ENCODE measurements at regions not wholly inside any gene's neighbourhood (a gene's known extent, or its start where the extent isn't known, plus 50 kb on each side); places are given as distances from the start of the nearest gene placed in this dataset.

DNA sequence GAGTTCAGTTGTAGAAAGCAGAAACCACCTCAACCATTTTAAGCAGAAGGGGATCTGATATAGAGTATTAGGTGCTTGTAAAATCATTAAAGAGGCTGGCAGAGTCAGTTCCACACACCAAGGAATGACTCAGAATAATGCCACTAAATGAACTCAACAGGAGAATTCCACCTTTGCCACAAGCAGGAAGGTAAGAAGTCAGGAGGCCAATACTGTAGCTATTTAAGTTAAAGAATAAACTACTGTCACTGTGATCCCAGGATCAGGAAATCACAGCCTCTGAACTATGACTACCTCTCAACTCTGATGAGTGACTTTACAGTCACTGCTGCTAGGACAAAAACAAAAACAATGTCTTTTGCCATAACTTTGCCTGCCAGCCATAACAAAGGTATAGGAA is 52.5 kb upstream of the PRMT6 start:
- no peak overlapping the region for H2BK5ac ChIP-seq (ENCODE audit: insufficient read length, low read length)
- H2AK5ac ChIP-seq (ENCODE audit: insufficient read length, low read length) = no peak overlapping the region
- no peak overlapping the region for H4K91ac ChIP-seq (ENCODE audit: insufficient read length, low read depth, low read length)
- H3K27ac Mint-ChIP-seq = no peak overlapping the region
- H3K4me3 Mint-ChIP-seq = no peak overlapping the region
- H3K4me1 ChIP-seq (ENCODE audit: insufficient read depth, low read length) = no peaks in the 10 kb centered on the region
- no peak overlapping the region for H3K4ac ChIP-seq (ENCODE audit: low read depth, low read length)
- H2AFZ ChIP-seq (ENCODE audit: low read length) = no peak overlapping the region
- no peak overlapping the region for H2BK15ac ChIP-seq (ENCODE audit: low read depth, low read length)
- no peaks in the 10 kb centered on the region for H4K20me1 ChIP-seq (ENCODE audit: control insufficient read depth, insufficient read depth, insufficient read length)
- no peak overlapping the region for H3K14ac ChIP-seq (ENCODE audit: insufficient read depth, low read length)
- H2BK12ac ChIP-seq (ENCODE audit: insufficient read length, low read depth, low read length) = no peak overlapping the region
- no peaks in the 10 kb centered on the region for H3K27me3 ChIP-seq (ENCODE audit: insufficient read depth, low read length)
- H3K9me3 ChIP-seq (ENCODE audit: control insufficient read depth, low read depth, low read length) = no peaks in the 10 kb centered on the region
- H4K5ac ChIP-seq (ENCODE audit: insufficient read length, low read depth, low read length) = no peak overlapping the region
- H3K56ac ChIP-seq (ENCODE audit: insufficient read length, low read depth, low read length) = no peak overlapping the region
- no peaks in the 10 kb centered on the region for H3K79me1 ChIP-seq (ENCODE audit: insufficient read depth, low read depth, low read length, poor library complexity, severe bottlenecking)
- no peak overlapping the region for H3K23ac ChIP-seq (ENCODE audit: insufficient read length, low read depth, low read length)
- no peak overlapping the region for H4K8ac ChIP-seq (replicated peaks; ENCODE audit: insufficient read length, low read depth, low read length)
- DNase-seq = no peak
- H3K79me2 ChIP-seq (ENCODE audit: insufficient read depth, low read length) = no peaks in the 10 kb centered on the region
- H2BK20ac ChIP-seq (ENCODE audit: low read depth, low read length, poor library complexity, severe bottlenecking) = no peak overlapping the region
- no peaks in the 10 kb centered on the region for H3K27me3 Mint-ChIP-seq (ENCODE audit: low read depth)
- no peak overlapping the region for H3K9ac ChIP-seq (ENCODE audit: extremely low read depth, insufficient read length, low read length)
- no peak overlapping the region for H3T11ph ChIP-seq (ENCODE audit: low read length)
- TF ChIP-seq, protein P1, sequence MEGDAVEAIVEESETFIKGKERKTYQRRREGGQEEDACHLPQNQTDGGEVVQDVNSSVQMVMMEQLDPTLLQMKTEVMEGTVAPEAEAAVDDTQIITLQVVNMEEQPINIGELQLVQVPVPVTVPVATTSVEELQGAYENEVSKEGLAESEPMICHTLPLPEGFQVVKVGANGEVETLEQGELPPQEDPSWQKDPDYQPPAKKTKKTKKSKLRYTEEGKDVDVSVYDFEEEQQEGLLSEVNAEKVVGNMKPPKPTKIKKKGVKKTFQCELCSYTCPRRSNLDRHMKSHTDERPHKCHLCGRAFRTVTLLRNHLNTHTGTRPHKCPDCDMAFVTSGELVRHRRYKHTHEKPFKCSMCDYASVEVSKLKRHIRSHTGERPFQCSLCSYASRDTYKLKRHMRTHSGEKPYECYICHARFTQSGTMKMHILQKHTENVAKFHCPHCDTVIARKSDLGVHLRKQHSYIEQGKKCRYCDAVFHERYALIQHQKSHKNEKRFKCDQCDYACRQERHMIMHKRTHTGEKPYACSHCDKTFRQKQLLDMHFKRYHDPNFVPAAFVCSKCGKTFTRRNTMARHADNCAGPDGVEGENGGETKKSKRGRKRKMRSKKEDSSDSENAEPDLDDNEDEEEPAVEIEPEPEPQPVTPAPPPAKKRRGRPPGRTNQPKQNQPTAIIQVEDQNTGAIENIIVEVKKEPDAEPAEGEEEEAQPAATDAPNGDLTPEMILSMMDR (conservative IDR thresholded peaks at IDR 0.05) = no peak
- no peaks in the 10 kb centered on the region for H3K4me1 Mint-ChIP-seq
- no peak overlapping the region for H3K4me2 ChIP-seq (ENCODE audit: insufficient read depth, insufficient read length, low read length)
- H3K27ac ChIP-seq (ENCODE audit: insufficient read length, low read depth, low read length) = no peak overlapping the region
- H3K9me3 Mint-ChIP-seq = no peaks in the 10 kb centered on the region
- H3K23me2 ChIP-seq (ENCODE audit: insufficient read length, low read depth, low read length, poor library complexity, severe bottlenecking) = no peaks in the 10 kb centered on the region
- H2BK120ac ChIP-seq (ENCODE audit: low read depth, low read length, poor library complexity, severe bottlenecking) = no peak overlapping the region
- no peaks in the 10 kb centered on the region for H3K36me3 Mint-ChIP-seq (ENCODE audit: insufficient read depth in 1 of 3, low read depth in 3 of 3)
- no peak overlapping the region for H3K18ac ChIP-seq (ENCODE audit: insufficient read length, low read depth, low read length)

Data from H9 (cell line).